GM12874 (cell line): ENCODE measurements at regions not wholly inside any gene's neighbourhood (a gene's known extent, or its start where the extent isn't known, plus 50 kb on each side); places are given as distances from the start of the nearest gene placed in this dataset.

Source experiments
- CTCF ChIP-seq: IDR thresholded peaks from 2 replicates; pipeline ENCODE4 v1.5.1; 2011; ENCODE audit warnings: low read depth, mild to moderate bottlenecking, control low read depth, low read length, moderate library complexity; ENCODE audit not compliant: insufficient read depth

DNA sequence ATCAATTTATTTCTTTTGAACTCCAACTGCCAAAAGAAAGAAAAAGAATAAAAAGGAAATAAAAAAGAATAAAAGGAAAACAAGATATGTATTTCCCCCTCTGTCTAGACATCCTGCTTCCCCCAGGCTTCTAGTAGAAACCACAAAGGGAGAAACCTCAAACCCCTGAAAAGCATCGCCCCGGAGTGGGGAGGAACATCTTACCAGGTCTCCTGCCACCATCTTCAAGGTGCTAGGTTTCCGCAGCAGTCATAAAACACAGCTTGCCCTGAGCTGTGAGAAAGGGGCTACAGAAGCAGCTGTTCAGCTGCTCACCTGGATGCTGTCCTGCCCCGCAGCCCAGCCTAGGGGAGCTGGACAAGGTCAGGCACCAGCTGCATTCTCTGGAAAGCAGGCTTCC lies 487.7 kb downstream of the GADD45G start:
- no peak for TF ChIP-seq CTCF

DNA sequence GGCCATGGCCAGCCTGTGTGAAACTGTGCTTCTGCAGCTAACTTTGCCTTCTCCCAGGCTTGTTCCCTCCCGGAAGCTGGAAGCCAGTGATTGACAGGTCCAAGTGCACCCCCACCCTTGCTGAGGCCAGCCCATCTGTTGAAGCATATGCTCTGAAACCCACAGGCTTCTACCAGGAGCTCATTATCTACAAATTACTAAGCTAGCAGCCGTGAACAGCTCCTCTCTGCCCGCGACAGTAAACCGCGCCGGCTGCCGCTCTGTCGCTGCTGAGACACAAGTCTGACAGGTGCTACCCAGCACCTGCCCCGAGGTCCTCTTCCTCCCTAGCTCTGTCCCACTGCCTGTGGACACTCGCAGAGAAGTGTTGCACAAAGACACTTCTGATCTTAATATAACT lies 490.9 kb downstream of the GADD45G start:
- no peak for TF ChIP-seq CTCF

DNA sequence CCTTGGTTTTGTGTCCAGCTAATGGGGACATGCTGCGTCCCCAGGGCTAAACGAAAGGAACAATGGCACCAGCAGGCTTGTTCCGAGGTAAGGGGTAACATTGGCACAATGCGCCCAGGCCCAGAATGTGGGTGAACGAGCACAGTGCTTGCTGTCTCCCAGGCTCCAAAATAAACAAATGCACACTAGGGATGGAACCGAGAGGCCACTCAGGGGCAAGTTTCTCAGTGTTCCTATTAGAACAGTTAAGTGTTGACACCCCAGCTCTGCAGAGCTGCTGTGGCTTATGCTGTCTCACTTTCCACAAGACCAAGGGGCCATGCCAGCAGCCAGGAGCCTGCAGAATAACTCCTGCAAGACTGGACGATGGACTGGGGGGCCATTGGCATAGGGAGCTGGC lies 492.4 kb downstream of the GADD45G start:
- no peak for TF ChIP-seq CTCF

DNA sequence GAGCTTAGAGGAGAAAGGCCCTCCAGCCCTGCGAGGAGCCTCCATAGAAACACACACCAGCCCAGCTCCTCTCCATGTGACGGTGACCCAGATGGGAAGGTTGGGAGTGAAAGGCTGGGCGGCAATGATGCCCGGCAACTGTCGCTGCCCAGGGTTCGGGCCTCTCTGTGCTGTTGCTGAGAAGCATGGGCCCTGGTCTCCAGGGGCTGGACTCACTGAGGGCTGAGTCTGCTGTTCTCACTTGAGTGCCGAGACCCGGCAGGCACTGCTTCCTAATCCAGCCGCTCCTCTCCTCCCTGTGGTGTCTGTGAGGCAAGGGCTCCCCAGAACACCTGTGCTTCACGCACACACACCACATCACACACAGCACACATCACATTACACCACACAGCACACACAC lies 493.6 kb downstream of the GADD45G start:
- TF ChIP-seq CTCF = no peak

DNA sequence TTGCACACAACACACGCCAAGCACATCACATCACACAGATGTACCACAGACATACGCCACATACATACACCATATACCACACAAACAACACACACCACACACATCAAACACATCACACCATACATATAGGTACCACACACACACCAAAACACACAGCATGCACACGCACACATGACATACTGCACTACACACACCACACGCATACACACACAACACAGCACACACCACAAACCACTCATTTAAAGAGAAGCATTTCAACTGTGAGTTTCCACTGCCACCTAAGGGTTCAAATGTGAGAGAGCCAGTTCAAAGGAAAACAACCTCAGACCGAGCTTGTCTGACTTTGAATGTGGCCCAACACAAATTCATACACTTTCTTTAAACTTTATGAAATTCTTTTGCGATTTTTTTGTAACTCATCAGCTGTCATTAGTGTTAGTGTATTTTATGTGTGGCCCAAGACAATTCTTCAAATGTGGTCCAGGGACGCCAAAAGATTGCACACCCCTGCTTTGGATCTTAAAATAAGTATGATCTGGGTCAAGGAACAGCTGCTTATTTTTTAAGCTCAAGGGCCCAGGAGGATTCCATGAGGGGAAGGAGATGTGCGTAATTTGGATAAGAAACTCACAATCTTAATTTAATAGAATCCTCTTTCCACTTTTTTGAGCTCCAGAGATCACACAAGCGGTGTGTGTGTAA lies 494.6 kb downstream of the GADD45G start:
- TF ChIP-seq CTCF = peak; percentile 27; the same call in 1 of the 2 replicates

DNA sequence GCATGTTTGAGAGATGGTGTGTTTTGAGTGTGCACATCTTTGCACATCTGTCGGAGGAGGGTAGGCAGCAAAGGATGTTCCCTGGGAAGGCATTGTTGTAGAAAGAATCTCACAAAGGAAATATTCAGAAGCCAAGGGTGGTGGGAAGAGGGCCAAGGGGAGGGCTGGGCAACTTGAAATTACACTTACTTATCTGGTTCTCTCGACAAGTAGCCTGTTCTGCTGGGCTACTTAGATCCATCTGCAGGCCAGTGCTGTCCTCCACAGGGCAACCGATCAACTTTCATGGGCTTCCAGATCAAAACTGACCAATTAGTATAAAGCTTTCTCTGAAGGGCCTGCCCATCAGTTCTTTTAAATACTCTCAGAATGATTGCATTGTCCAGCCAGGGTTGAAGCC lies 495.2 kb downstream of the GADD45G start:
- no peak for TF ChIP-seq CTCF

DNA sequence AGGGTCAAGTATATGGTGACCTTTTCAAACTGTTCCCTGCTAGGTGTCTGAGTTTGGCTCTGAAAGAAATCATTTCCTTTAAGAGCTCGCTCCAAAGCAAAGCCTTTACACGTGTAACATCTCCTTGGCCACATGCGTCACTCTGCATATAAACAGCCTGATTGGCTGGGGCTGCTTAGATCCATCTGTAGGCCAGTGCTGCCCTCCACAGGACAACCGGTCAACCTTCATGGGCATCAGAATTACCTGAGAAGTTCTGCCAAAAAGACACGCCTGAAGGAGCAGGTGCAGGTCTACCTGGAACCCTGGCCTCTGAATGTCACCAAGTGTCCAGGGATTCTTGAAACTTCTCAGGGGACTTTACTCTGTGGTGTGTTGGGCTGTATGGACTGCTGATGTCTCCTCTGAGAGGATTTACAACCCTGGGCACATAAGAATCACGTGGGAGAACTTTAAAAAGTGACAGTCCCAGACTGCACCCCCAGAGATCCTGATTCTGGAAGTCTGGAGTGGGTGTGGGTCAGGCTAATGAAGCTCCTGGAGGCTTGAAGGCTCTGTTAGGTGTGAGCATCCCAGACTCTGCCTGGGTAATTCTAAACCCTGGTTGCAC lies 497.6 kb downstream of the GADD45G start:
- peak; percentile 70 for TF ChIP-seq CTCF
